Tibial artery (tissue), 4 donors: ENCODE measurements at regions not wholly inside any gene's neighbourhood (a gene's known extent, or its start where the extent isn't known, plus 50 kb on each side); places are given as distances from the start of the nearest gene placed in this dataset.

Experiments
- DNase-seq, 2 donors: peaks; one replicate each; pipeline ENCODE4 v3.0.0-alpha.2; 2019
- H3K27ac ChIP-seq, 2 donors: fragments of 200-600 bp; sonication (generic) in 1 of 2; 1 replicate in 1 of 2; 2 replicates in 1 of 2; pipeline ENCODE4 v1.5.1; 2018 to 2019; ENCODE audit warnings: mild to moderate bottlenecking in 1 of 2
- H3K27me3 ChIP-seq, 2 donors: fragments of 200-600 bp; sonication (generic) in 1 of 2; one replicate each; pipeline versions ENCODE4 v1.5.1 to v1.6.0; 2016 to 2019
- H3K36me3 ChIP-seq, 3 donors: fragments of 200-600 bp; sonication (generic) in 2 of 3; one replicate each; pipeline ENCODE4 v1.5.1; 2016 to 2019; ENCODE audit warnings: mild to moderate bottlenecking in 2 of 3
- H3K4me1 ChIP-seq, 4 donors: fragments of 200-600 bp; sonication (generic) in 2 of 4; 1 replicate in 3 of 4; 2 replicates in 1 of 4; pipeline ENCODE4 v1.5.1; 2016 to 2019
- H3K4me3 ChIP-seq, 2 donors: fragments of 200-600 bp; sonication (generic) in 1 of 2; 1 replicate in 1 of 2; 2 replicates in 1 of 2; pipeline ENCODE4 v1.5.1; 2018 to 2019; ENCODE audit warnings: mild to moderate bottlenecking in 2 of 2
- H3K9me3 ChIP-seq, 3 donors: fragments of 200-600 bp; sonication (generic) in 1 of 3; one replicate each; pipeline ENCODE4 v1.5.1; 2016 to 2019
- intact Hi-C: fragments of 100-400 bp; cut with DNase I; formaldehyde crosslinking; loops from one replicate; pipeline ENCODE4 v1.15.0; 2023; ENCODE audit warnings: low total_unique reads
- TF ChIP-seq, protein P1 (sequence below), 2 experiments: fragments of 200-600 bp in 1 of 2; fragments of 450-650 bp in 1 of 2; IDR thresholded peaks; one replicate each; pipeline ENCODE4 v1.5.1; 2017 to 2019; ENCODE audit warnings: antibody characterized with exemption in 2 of 2, mild to moderate bottlenecking in 1 of 2, moderate library complexity in 1 of 2

DNA sequence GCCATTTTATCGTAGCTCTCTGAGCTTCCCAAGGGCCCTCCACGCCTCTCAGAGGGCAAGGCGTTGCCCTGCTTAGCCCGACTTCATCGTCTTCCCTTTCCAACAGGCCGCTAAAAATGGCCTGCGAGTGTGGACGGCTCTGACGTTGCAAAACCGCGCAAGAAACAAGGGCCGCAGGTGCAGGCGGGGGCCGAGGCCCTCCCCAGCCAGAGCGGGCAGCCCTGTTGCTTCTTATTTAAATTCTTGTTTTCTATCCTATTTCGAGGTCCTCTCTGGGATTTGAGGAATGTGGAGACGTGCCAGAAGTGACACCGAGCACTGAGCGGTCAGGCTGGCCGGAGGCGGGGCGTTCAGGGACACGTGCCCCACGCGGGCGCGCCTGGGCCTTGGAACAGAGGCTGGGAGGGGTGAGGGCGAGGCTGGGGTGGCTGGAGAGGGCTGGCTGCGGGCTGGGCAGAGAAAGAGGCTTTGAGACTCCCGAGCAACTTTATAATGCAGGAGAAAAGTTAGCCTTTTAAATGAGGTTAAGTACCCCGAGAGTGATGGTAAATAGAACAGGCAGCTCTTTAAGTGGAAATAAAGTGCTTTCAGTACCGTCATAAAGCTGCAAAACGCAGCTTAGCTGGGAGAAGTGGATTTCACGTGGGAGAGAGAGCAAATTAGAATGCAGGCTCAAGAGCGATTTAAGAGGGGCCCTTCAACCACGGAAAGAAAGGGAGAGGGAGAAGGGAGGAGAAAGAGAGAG is 243.6 kb downstream of the AUH start:
- Histone ChIP-seq H3K4me1 (peaks cover 0 to 46% (median 35%) of the 10 kb centered on the region in 4 donors), H3K27ac (peak overlapping the region; percentile 72 to 83), H3K27me3 (no peaks in the 10 kb centered on the region), H3K9me3 (no peaks in the 10 kb centered on the region), H3K4me3 (peak overlapping the region; percentile 26 to 42), H3K36me3 (no peaks in the 10 kb centered on the region)
- TF ChIP-seq, protein P1, sequence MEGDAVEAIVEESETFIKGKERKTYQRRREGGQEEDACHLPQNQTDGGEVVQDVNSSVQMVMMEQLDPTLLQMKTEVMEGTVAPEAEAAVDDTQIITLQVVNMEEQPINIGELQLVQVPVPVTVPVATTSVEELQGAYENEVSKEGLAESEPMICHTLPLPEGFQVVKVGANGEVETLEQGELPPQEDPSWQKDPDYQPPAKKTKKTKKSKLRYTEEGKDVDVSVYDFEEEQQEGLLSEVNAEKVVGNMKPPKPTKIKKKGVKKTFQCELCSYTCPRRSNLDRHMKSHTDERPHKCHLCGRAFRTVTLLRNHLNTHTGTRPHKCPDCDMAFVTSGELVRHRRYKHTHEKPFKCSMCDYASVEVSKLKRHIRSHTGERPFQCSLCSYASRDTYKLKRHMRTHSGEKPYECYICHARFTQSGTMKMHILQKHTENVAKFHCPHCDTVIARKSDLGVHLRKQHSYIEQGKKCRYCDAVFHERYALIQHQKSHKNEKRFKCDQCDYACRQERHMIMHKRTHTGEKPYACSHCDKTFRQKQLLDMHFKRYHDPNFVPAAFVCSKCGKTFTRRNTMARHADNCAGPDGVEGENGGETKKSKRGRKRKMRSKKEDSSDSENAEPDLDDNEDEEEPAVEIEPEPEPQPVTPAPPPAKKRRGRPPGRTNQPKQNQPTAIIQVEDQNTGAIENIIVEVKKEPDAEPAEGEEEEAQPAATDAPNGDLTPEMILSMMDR (IDR thresholded peaks at IDR 0.05) = no peak
- intact Hi-C loops = loop anchor here (2.0 to 5.0 kb wide), 2 partner anchors 17 to 74 kb away; no protein-coding TSS in a partner anchor
- DNase-seq = peak; percentile 86 to 96

DNA sequence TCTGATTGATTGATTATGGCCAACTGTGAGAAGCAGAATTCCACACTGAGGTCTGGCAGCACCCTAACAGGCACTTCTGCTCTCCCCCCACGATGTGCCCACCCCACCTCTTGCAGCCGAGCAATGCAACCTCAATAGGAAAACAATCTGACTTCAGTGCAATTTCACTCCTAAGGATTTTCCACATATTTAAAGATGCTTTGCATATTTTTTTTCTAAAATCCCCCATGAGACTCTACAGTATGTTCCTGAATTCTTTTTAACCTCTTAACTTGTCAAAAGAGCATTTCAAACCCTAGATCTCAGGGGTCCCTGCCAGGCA is 243.1 kb downstream of the AUH start:
- H3K27ac ChIP-seq = peak overlapping the region; percentile 72 to 83
- H3K36me3 ChIP-seq = no peaks in the 10 kb centered on the region
- H3K4me3 ChIP-seq = peak overlapping the region; percentile 26 to 42
- no peaks in the 10 kb centered on the region for H3K9me3 ChIP-seq
- intact Hi-C loops = loop anchor here (2.0 to 5.0 kb wide), 2 partner anchors 18 to 74 kb away; no protein-coding TSS in a partner anchor
- H3K4me1 ChIP-seq = peaks cover 0 to 46% (median 35%) of the 10 kb centered on the region in 4 donors
- H3K27me3 ChIP-seq = no peaks in the 10 kb centered on the region
- no peak for DNase-seq
- TF ChIP-seq, protein P1 (IDR thresholded peaks at IDR 0.05) = no peak

DNA sequence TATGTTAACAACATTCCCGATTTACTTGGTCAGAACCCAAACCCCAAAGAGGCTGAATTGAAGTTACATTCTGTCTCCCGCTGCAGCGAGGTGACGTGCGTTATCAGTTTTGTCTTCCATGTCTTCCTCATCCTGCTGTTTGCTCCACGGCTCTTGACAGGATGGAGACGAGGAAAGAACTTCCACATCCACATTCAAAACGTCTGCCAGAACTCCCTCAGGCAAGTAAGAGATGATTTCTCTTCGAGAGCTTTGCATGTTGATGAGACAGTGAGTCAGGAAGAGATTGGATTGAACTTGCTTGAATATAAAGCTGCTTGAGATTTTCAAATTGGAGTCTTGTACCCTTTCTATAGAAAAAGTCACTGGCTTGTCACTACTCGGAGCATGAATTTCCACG is 242.6 kb downstream of the AUH start:
- no peak for DNase-seq
- H3K4me1 ChIP-seq = peaks cover 0 to 46% (median 35%) of the 10 kb centered on the region in 4 donors
- peak overlapping the region in 1 of 2 donors; percentile 42 for H3K4me3 ChIP-seq

DNA sequence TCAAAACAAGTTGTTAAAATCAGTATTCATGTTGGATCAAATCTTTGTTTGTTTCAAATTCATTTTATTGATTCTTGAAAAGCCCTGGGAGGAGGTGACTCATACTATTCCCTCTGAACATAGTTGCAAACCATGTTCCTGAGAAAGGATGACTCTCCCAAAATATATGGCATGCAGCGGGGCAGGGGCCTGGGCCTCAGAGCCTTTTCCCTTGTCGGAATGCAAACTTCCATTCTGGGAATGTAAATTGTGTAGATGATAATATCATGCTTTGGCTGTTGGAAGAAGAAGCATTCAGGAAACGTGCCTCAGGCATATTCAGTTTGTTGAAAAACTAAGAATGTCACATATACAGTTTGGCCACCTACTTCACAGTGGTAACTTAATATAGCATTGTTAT is 242.0 kb downstream of the AUH start:
- peaks cover 0 to 46% (median 35%) of the 10 kb centered on the region in 4 donors for H3K4me1 ChIP-seq
- no peak for DNase-seq
- TF ChIP-seq, protein P1 (IDR thresholded peaks at IDR 0.05) = no peak
- no peaks in the 10 kb centered on the region for H3K36me3 ChIP-seq
- no peaks in the 10 kb centered on the region for H3K27me3 ChIP-seq
- intact Hi-C loops = loop anchor here (2.0 to 5.0 kb wide), 2 partner anchors 19 to 73 kb away; no protein-coding TSS in a partner anchor
- H3K4me3 ChIP-seq = no peak overlapping the region
- peak overlapping the region; percentile 72 to 83 for H3K27ac ChIP-seq
- H3K9me3 ChIP-seq = no peaks in the 10 kb centered on the region

More for the DNA sequence above, 242.6 kb downstream of the AUH start:
- no peaks in the 10 kb centered on the region for H3K27me3 ChIP-seq
- peak overlapping the region; percentile 72 to 83 for H3K27ac ChIP-seq
- TF ChIP-seq, protein P1 (IDR thresholded peaks at IDR 0.05) = no peak
- intact Hi-C loops = loop anchor here (2.0 to 5.0 kb wide), 2 partner anchors 18 to 73 kb away; no protein-coding TSS in a partner anchor
- H3K36me3 ChIP-seq = no peaks in the 10 kb centered on the region
- H3K9me3 ChIP-seq = no peaks in the 10 kb centered on the region

DNA sequence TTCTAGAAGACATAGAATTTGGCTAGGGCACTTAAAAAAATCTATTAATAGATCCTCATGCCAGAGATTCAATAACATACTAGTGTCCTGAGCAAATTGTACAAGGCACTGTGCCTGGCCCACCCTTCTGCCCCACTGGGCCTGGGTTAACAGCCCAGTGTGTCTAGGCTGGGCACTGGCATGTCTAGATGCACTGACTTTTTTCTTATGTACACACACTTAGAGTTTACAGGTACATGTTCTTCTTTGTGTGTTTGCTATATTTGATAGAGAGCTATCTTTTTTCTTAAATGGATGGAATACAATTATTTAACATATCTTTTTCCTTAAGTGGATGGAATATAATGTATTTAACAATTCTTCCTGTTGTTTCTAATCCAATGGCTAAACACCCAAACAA is 241.5 kb downstream of the AUH start:
- no peak for DNase-seq
- TF ChIP-seq, protein P1 (IDR thresholded peaks at IDR 0.05) = no peak
- intact Hi-C loops = no loop called here

More for the DNA sequence above, 241.5 kb downstream of the AUH start:
- H3K27me3 ChIP-seq = no peaks in the 10 kb centered on the region
- no peak overlapping the region for H3K4me3 ChIP-seq
- peak overlapping the region; percentile 72 to 83 for H3K27ac ChIP-seq
- H3K4me1 ChIP-seq = peaks cover 0 to 46% (median 35%) of the 10 kb centered on the region in 4 donors
- H3K9me3 ChIP-seq = no peaks in the 10 kb centered on the region
- H3K36me3 ChIP-seq = no peaks in the 10 kb centered on the region
